ENCODE measurements at regions not wholly inside any gene's neighbourhood (a gene's known extent, or its start where the extent isn't known, plus 50 kb on each side); places are given as distances from the start of the nearest gene placed in this dataset.

GRCh38 chr13:100958831-100959230, 284.2 kb upstream of the TMTC4 start:
- no peak for TF ChIP-seq CTCF (IDR thresholded peaks at IDR 0.05; ENCODE audit: insufficient read depth, low read length)
- no peak for TF ChIP-seq POLR2AphosphoS5 (IDR thresholded peaks at IDR 0.05; ENCODE audit: low read depth)
- TF ChIP-seq SPI1 (IDR thresholded peaks at IDR 0.05; ENCODE audit: borderline replicate concordance, low read depth), result no peak
- no peak for TF ChIP-seq REST (IDR thresholded peaks at IDR 0.05; ENCODE audit: insufficient replicate concordance, low read depth)
- TF ChIP-seq GABPA (IDR thresholded peaks at IDR 0.05; ENCODE audit: low read depth), result no peak
- Histone ChIP-seq H3K27ac (replicated peaks) (no peak overlapping the region), H3K27me3 (ENCODE audit: insufficient read depth, poor library complexity, severe bottlenecking) (no peaks in the 10 kb centered on the region), H3K4me3 (replicated peaks; ENCODE audit: insufficient read depth, low read length) (no peak overlapping the region)
- DNase-seq (ENCODE audit: low read depth in 1 of 2, low spot score in 1 of 2), result no peak

GRCh38 chr13:100957741-100958140, 283.1 kb upstream of the TMTC4 start:
- DNase-seq (ENCODE audit: low read depth in 1 of 2, low spot score in 1 of 2), result no peak
- H3K4me3 ChIP-seq (replicated peaks; ENCODE audit: insufficient read depth, low read length), result no peak overlapping the region
- no peak overlapping the region for H3K27ac ChIP-seq (replicated peaks)
- TF ChIP-seq CTCF (IDR thresholded peaks at IDR 0.05; ENCODE audit: insufficient read depth, low read length), result no peak
- TF ChIP-seq SPI1 (IDR thresholded peaks at IDR 0.05; ENCODE audit: borderline replicate concordance, low read depth), result no peak
- TF ChIP-seq GABPA (IDR thresholded peaks at IDR 0.05; ENCODE audit: low read depth), result no peak
- TF ChIP-seq POLR2AphosphoS5 (IDR thresholded peaks at IDR 0.05; ENCODE audit: low read depth), result no peak
- no peak for TF ChIP-seq REST (IDR thresholded peaks at IDR 0.05; ENCODE audit: insufficient replicate concordance, low read depth)
- no peaks in the 10 kb centered on the region for H3K27me3 ChIP-seq (ENCODE audit: insufficient read depth, poor library complexity, severe bottlenecking)

GRCh38 chr13:100954430-100955305, 280.1 kb upstream of the TMTC4 start:
- no peak for TF ChIP-seq REST (IDR thresholded peaks at IDR 0.05; ENCODE audit: insufficient replicate concordance, low read depth)
- TF ChIP-seq GABPA (IDR thresholded peaks at IDR 0.05; ENCODE audit: low read depth), result no peak
- no peak for TF ChIP-seq POLR2AphosphoS5 (IDR thresholded peaks at IDR 0.05; ENCODE audit: low read depth)
- TF ChIP-seq CTCF (IDR thresholded peaks at IDR 0.05; ENCODE audit: insufficient read depth, low read length), result no peak
- no peak for TF ChIP-seq SPI1 (IDR thresholded peaks at IDR 0.05; ENCODE audit: borderline replicate concordance, low read depth)
- H3K4me3 ChIP-seq (replicated peaks; ENCODE audit: insufficient read depth, low read length), result no peak overlapping the region
- no peak overlapping the region for H3K27ac ChIP-seq (replicated peaks)
- H3K27me3 ChIP-seq (ENCODE audit: insufficient read depth, poor library complexity, severe bottlenecking), result no peaks in the 10 kb centered on the region
- no peak for DNase-seq (ENCODE audit: low read depth in 1 of 2, low spot score in 1 of 2)
